Erythroblast (primary cell): ENCODE measurements at regions not wholly inside any gene's neighbourhood (a gene's known extent, or its start where the extent isn't known, plus 50 kb on each side); places are given as distances from the start of the nearest gene placed in this dataset.

Source experiments
- GATA1 ChIP-seq: IDR thresholded peaks from 2 replicates; pipeline ENCODE4 v1.6.1; 2011; ENCODE audit warnings: low read depth, mild to moderate bottlenecking, control low read depth, low read length, moderate library complexity
- POLR2A ChIP-seq: IDR thresholded peaks from 2 replicates; pipeline ENCODE4 v1.6.1; 2011; ENCODE audit warnings: mild to moderate bottlenecking, low read length

- TF ChIP-seq POLR2A (no peak), GATA1 (no peak)
Measured at GRCh38 chr6:167524261-167525111, 199.6 kb downstream of the TTLL2 start.
